Dermis blood vessel endothelial cell (primary cell): ENCODE measurements at regions not wholly inside any gene's neighbourhood (a gene's known extent, or its start where the extent isn't known, plus 50 kb on each side); places are given as distances from the start of the nearest gene placed in this dataset.
A peak's percentile ranks its signal among the peaks of the same experiment; 100 is the strongest.

ENCODE experiments used
- DNase-seq: peaks from one replicate; pipeline ENCODE4 v3.0.0; 2010

DNA sequence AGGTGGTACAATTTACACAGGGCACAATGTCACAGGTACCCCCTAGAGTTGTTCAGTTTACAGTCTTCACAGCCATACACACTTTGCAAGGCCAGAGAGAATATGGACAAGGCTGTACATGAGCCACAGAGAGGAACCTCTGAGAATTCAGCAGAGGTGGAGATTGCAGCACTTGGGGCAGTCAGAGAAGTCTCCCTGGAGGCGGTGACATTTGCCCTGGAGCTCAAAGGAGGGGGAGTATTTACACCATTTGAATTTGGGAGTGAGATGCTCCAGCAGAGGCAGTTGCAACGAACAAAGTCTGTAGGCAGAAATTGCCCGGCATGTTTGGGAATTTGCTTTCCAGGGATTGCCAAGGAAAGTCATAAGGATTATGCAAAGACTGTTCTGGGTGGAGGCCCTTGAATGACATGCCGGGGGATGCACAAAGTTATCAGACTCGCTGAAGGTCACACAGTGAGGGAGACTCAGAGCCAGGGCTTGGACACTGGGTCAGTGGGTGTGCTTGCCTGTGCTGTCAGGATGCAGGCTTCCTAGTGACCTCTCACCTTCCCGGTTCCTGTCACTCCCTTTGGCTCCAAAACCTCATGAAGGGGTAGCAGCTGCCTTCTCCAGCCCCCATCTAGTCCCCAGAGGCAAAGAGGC, 160.7 kb upstream of the PCBD1 start:
- no peak for DNase-seq

DNA sequence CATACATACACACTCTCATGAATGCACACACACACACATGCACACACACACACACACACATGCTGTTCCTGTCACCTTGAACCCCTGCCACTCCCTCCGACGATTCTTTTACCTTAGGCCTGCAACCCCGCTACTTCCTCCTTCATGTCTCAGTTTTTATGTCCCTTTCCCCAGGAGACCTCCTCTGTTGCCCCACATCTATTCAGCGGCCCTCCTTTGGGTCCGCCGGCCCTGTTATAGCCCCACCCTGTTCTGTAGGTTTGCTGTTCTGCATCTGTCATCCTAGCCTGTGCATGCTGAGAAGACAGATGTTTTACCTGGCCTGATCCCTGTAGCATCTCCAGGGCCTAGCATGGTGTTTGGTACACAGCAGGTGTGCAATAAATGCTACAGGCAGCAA, 161.6 kb upstream of the PCBD1 start:
- DNase-seq: no peak

DNA sequence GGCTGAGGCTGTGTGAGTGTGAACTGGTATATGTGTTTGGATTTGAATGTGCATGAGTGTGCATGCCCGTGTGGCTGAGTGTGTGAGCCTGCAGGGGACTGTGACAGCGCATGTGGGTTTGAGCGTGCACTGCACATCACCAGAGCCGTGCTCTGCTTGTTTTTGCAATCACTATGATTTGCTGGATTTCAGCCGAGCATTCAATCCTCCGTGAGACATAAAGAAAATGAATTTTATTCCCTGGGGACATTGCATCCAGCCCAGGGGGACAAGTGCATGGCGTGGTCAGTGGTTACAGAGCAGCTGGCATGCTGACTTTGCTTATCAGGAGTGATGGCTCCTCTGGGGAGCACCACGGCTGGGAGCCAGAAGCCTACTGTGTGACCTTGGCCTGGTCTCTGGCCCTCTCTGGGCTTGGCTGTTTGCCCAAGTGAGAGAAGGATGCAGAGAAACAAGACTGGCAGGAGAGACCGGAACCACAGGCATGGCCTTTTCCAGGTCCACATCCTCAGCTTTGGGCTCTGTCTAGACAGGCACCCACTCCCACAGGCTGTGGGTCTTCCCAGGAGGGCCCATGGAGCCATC, 160.2 kb upstream of the UNC5B start:
- no peak for DNase-seq

GRCh38 chr10:71052708-71053107, 159.7 kb upstream of the UNC5B start:
- DNase-seq: no peak

GRCh38 chr10:71053169-71053895, 159.0 kb upstream of the UNC5B start:
- DNase-seq: no peak

DNA sequence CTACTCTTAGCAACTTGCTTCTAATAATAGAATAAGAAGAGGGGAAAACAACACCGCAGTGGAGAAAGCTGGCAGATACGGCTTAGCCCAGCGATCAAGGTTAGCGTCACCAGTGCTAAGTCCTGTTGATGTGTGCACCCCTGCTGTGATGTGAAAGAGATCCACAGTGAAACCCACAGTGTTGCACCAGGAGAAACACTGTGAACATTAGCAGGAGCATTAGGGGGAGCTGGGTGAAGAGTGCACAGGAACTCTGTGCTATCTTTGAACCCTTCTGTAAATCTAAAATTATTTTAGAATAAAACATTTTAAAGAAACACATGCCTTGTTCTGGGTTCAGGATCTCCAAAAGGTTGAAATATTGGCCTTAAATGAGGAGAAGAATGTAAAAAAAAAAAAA, 154.1 kb upstream of the UNC5B start:
- DNase-seq: no peak

GRCh38 chr10:71059054-71059818, 153.1 kb upstream of the UNC5B start:
- DNase-seq: no peak

GRCh38 chr10:71059943-71060342, 152.4 kb upstream of the UNC5B start:
- DNase-seq: no peak

DNA sequence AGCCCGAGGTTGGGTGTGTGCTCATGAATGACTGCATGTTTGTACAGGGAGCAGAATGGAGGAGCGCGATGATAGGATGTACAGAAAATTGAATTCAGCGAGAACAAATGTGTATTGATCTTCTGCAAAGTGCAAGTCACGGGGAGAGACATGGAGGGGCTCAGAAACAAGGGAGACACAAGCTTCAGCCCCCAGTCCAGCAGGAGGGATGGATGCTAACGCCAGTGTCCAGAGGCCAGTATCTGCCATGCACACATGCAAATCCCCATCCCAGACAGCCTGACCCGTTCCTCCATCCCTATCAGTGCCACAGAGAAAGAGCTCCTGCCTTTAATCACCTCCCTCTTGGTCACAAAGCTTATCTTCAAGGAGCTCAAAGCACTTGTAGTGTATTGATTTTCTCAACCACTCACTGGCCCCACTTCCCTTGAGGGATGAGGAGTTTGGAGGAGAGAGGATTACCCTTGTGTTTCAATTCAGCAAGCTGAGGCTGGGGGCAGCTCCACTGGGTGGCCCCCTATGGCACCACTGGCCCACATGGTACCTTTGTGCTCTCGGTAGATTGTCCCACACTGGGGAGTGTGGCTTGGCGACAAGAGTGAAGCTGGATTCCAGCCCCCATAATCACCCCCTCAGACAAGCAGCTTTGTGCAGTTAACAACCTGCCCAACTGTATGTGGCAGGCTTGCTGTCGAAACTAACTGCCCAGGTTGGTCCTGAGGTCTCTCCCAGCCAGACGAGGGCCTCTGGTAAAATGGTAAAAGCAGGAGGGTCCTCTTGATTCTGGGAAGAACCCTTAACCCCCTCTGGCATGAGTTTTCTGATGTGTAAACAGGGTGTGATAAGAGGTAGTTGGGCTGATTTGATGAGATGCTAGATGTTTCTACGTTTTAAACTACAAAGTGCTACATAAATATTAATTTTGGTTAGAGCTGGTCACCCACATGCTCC, 151.6 kb upstream of the UNC5B start:
- no peak for DNase-seq

DNA sequence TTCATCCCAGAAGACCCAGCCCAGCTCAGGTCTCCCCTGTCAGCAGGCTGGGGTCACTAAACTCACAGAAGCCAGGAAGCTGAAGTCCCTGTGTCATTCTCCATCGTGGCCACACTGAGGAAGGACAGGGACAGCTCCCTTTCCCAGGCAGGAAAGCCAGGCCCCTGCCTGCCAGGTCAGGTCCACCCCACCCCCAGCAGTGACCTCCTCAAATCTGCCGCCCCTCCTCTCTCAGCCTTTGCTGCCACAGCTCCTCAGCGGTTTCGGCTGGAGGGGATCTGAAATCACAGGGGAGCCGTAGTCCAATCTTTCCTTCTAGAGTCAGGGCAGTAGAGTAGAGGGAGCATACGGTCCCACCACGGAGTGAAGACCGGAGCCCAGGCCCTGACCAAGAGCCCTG, 150.9 kb upstream of the UNC5B start:
- DNase-seq: no peak

DNA sequence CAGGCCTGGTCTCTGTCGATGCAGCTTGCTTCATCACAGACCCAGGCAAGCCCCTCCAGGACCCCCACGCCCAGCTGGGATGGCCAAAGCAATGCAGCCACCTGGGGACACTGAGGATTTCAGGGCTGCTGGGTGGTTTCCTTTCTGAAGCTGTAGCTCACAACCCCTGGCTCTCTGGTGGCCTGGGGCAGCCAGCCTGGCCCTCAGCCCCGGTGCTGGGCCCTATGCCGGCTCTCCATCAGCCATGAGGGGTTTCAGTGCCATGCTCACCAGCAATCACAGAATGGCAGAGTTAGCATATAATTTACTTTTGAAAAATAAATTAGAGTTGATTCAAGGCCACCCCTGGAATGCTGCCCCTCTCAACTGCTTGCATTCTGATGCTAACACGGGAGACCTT, 150.2 kb upstream of the UNC5B start:
- DNase-seq: no peak

DNA sequence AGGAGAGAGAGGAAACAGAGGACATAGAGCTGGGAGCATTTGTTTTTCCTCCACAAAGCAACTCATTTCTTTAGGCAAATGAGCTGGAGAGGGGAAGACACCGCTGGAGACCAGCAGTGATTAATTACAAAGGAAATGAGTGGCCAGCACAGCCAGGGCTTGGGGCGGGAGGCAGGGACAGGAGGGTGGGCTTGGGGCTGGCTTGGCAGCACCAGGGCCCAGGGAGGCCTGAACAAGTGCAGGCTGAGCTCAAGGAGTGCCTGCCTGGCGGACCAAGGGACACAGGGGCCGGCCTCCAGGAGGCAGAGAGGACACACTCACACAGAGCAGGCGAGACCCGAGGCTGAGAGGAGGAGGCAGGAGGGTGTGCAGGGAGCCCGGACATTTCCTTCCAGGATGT, 149.0 kb upstream of the UNC5B start:
- no peak for DNase-seq

DNA sequence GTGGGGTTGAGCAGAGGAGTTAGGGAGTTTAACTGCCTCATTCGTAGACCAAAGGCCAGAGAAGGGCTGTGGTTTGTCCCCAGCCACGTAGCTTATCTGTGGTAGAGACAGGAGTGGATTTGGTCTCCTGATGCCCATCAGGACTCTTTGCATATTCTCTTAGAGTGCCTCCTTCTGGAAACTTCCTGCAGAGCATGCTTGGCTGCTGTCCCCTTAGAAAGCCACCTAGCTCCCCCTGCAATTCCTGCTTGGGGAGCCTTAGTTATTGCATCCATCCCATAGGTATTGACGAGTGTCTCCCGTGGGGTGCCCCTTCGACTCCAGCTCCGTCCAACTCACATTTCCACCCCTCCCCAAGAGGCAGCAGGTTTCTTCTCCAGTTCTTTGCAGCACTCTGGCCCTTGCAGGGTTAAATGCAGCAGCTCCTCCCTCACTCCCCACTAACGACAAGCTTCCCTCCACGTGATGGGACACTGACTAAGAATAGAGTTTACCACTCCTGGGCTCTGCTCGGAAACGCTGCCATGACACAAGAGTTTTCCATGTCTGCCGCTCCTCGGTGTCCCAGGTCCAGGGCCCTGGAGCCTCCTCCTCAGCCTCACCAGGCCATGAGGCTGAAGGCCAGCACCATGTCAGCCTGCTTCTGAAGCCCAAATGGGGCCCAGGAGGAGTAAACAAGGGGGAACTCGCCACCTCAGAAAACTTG, 147.8 kb upstream of the UNC5B start:
- peak; percentile 15 for DNase-seq

DNA sequence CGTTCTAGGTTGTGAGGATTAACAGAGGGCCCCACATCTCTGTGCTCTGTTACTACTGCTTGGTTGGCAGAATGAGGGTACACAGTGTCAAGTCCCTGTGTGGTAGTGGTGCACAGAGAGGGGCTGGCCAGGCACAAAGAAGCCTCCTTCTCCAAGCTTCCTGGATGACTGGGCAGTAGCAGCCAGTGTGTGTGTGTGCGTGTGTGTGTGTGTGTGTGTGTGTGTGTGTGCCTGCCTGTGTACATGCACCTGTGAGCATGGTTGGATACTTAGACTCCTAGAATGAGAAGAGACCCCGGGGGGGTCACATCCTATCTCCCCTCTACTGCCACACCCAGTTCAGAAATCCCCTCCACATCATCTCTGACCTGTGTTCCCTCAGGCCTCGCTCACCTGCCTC, 146.7 kb upstream of the UNC5B start:
- DNase-seq: no peak

DNA sequence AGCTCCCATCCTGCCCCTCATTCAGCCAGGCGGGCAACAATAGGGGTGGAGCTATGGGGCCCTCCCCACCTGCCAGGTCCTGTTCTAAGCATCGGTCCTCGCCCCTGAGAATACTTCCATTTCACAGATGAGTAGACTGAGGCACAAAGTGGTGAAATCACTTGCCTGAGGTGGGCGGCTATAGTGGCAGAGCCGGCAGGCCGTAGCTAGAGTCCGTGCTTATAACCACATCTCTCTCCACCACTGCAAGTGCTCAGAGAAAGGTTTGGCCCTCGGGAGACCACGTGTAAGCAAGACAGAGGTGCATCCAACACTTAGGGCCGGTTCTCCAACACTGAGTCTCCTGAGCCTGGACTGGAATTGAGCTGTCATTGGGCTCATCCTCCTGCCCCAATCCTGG, 145.8 kb upstream of the UNC5B start:
- no peak for DNase-seq

DNA sequence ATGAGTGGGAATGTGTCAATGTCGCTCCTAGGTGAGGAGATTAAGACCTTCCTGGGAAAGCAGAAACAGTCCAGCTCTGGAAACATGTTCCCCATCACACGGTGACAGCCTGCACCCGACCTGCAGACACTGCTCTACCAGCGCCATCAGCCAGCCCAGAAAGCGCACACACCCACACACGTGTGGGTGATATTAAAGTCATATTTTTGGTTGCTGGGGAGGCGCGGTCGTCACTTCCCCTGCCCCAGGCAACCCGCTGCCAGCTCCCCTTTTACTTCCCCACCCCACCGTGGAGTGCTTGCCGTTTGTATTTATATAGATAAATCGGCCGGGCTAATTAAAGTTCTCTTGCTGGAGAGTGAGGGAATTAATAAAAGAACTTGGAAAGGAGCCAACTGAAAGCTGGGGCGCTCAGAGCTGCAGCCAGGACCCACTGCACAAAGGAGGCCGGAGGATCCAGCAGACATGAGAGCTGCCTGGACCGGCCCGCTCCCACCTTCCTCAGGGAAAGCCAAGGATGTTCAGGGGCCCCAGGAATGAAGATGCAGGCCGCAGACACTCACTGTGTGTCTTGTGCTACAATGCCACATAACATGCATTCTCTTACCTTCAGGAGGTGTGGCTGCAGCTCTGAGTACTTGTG, 145.2 kb upstream of the UNC5B start:
- no peak for DNase-seq

DNA sequence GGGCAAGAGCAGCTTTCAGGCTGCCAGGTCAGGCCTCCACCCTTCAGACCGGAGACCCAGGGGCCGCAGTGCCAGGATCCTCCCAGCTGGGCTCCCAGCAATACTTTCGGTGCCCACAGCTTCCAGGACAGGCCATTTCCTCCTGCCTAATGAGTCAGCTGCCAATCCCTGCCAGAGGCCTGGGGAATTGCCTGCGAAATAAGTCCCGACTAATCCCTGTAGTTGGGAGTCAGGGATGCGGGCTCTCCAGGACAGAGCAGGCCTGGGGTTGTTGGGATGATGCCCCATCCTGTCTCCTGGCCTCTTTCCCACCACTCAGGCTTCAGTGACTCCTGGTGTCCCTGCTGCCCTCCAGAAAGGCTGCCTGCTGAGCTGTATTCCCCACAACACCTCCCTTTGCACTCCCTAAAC, 143.5 kb upstream of the UNC5B start:
- DNase-seq: peak; percentile 58

GRCh38 chr10:71069909-71070666, 142.3 kb upstream of the UNC5B start:
- DNase-seq: no peak

- DNase-seq: no peak
These were observed 141.6 kb upstream of the UNC5B start for GRCh38 chr10:71070741-71071140.

- no peak for DNase-seq
These were observed 140.1 kb upstream of the UNC5B start for GRCh38 chr10:71072131-71072822.
